ENCODE measurements at regions not wholly inside any gene's neighbourhood (a gene's known extent, or its start where the extent isn't known, plus 50 kb on each side); places are given as distances from the start of the nearest gene placed in this dataset.

GRCh38 chr12:124711344-124711743 lies 143.9 kb upstream of the NCOR2 start:
- no peaks in the 10 kb centered on the region for H3K9me3 Mint-ChIP-seq (ENCODE audit: unreplicated experiment)
- peaks cover 5% of the 10 kb centered on the region for H3K36me3 Mint-ChIP-seq (ENCODE audit: insufficient read depth, unreplicated experiment)
- DNase-seq = no peak
- TF ChIP-seq CTCF (IDR thresholded peaks at IDR 0.05; ENCODE audit: insufficient read depth in 1 of 2, low read depth in 1 of 2, low read length in 1 of 2, severe bottlenecking in 1 of 2, unreplicated experiment in 1 of 2) = no peak
- no peak overlapping the region for H3K27ac Mint-ChIP-seq (ENCODE audit: unreplicated experiment)
- intact Hi-C loops (cut with micrococcal nuclease; ENCODE audit: unreplicated experiment) = no loop called here
- Histone ChIP-seq H3K36me3 (ENCODE audit: control insufficient read depth, insufficient read depth, low read length) (no peaks in the 10 kb centered on the region), H3K4me3 (ENCODE audit: low read depth, low read length) (no peak overlapping the region), H3K9me3 (peaks cover 8% of the 10 kb centered on the region), H3K4me1 (peaks cover 19% of the 10 kb centered on the region), H3K27me3 (replicated peaks; ENCODE audit: control insufficient read depth, insufficient read depth, low read length) (no peaks in the 10 kb centered on the region)
- H3K4me3 Mint-ChIP-seq (ENCODE audit: unreplicated experiment) = no peak overlapping the region
- no TSS peak for BruUV-seq (replicated peaks)
- peaks cover 18% of the 10 kb centered on the region for H3K4me1 Mint-ChIP-seq (ENCODE audit: low read depth, unreplicated experiment)
- ChIA-PET POLR2A (no interaction called here), CTCF (interaction anchor here (0.6 to 1.3 kb wide), 2 partner anchors 29 to 59 kb away, joined by 3 to 9 read pairs; no protein-coding TSS in a partner anchor)
- H3K27me3 Mint-ChIP-seq (ENCODE audit: insufficient read depth, unreplicated experiment) = no peaks in the 10 kb centered on the region

- intact Hi-C loops (cut with micrococcal nuclease; ENCODE audit: unreplicated experiment) = loop anchor here (1.0 kb wide), 1 partner anchor 27 kb away; no protein-coding TSS in a partner anchor
- no peaks in the 10 kb centered on the region for H3K27me3 ChIP-seq (replicated peaks; ENCODE audit: control insufficient read depth, insufficient read depth, low read length)
- no peak overlapping the region for H3K4me3 ChIP-seq (ENCODE audit: low read depth, low read length)
- peaks cover 5% of the 10 kb centered on the region for H3K36me3 Mint-ChIP-seq (ENCODE audit: insufficient read depth, unreplicated experiment)
- no TSS peak for BruUV-seq (replicated peaks)
- H3K4me3 Mint-ChIP-seq (ENCODE audit: unreplicated experiment) = no peak overlapping the region
- CTCF ChIA-PET = interaction anchor here (0.6 to 1.3 kb wide), 2 partner anchors 27 to 214 kb away, joined by 3 read pairs; no protein-coding TSS in a partner anchor
- POLR2A ChIA-PET = no interaction called here
- no peaks in the 10 kb centered on the region for H3K27me3 Mint-ChIP-seq (ENCODE audit: insufficient read depth, unreplicated experiment)
- H3K9me3 ChIP-seq = peaks cover 8% of the 10 kb centered on the region
- no peak for DNase-seq
- peaks cover 12% of the 10 kb centered on the region for H3K4me1 Mint-ChIP-seq (ENCODE audit: low read depth, unreplicated experiment)
- H3K9me3 Mint-ChIP-seq (ENCODE audit: unreplicated experiment) = no peaks in the 10 kb centered on the region
- no peak for TF ChIP-seq CTCF (IDR thresholded peaks at IDR 0.05; ENCODE audit: insufficient read depth in 1 of 2, low read depth in 1 of 2, low read length in 1 of 2, severe bottlenecking in 1 of 2, unreplicated experiment in 1 of 2)
- no peaks in the 10 kb centered on the region for H3K36me3 ChIP-seq (ENCODE audit: control insufficient read depth, insufficient read depth, low read length)
- H3K27ac Mint-ChIP-seq (ENCODE audit: unreplicated experiment) = no peak overlapping the region
- H3K4me1 ChIP-seq = peaks cover 6% of the 10 kb centered on the region
These were observed 142.6 kb upstream of the NCOR2 start for GRCh38 chr12:124709722-124710687.

GRCh38 chr12:124707316-124707715 lies 139.9 kb upstream of the NCOR2 start:
- no TSS peak for BruUV-seq (replicated peaks)
- POLR2A ChIA-PET = no interaction called here
- no peaks in the 10 kb centered on the region for H3K27me3 Mint-ChIP-seq (ENCODE audit: insufficient read depth, unreplicated experiment)
- no peaks in the 10 kb centered on the region for H3K9me3 Mint-ChIP-seq (ENCODE audit: unreplicated experiment)
- TF ChIP-seq CTCF (IDR thresholded peaks at IDR 0.05; ENCODE audit: insufficient read depth in 1 of 2, low read depth in 1 of 2, low read length in 1 of 2, severe bottlenecking in 1 of 2, unreplicated experiment in 1 of 2) = no peak
- Histone ChIP-seq H3K9me3 (peaks cover 8% of the 10 kb centered on the region), H3K4me3 (ENCODE audit: low read depth, low read length) (no peak overlapping the region), H3K27me3 (replicated peaks; ENCODE audit: control insufficient read depth, insufficient read depth, low read length) (no peaks in the 10 kb centered on the region), H3K4me1 (no peaks in the 10 kb centered on the region; the same call in 1 of the 2 replicates), H3K36me3 (ENCODE audit: control insufficient read depth, insufficient read depth, low read length) (no peaks in the 10 kb centered on the region)
- intact Hi-C loops (cut with micrococcal nuclease; ENCODE audit: unreplicated experiment) = no loop called here
- peaks cover 5% of the 10 kb centered on the region for H3K36me3 Mint-ChIP-seq (ENCODE audit: insufficient read depth, unreplicated experiment)
- H3K27ac Mint-ChIP-seq (ENCODE audit: unreplicated experiment) = no peak overlapping the region
- no peak overlapping the region for H3K4me3 Mint-ChIP-seq (ENCODE audit: unreplicated experiment)
- H3K4me1 Mint-ChIP-seq (ENCODE audit: low read depth, unreplicated experiment) = no peaks in the 10 kb centered on the region
- CTCF ChIA-PET = no interaction called here
- DNase-seq = no peak
